ENCODE measurements at regions not wholly inside any gene's neighbourhood (a gene's known extent, or its start where the extent isn't known, plus 50 kb on each side); places are given as distances from the start of the nearest gene placed in this dataset.

DNA sequence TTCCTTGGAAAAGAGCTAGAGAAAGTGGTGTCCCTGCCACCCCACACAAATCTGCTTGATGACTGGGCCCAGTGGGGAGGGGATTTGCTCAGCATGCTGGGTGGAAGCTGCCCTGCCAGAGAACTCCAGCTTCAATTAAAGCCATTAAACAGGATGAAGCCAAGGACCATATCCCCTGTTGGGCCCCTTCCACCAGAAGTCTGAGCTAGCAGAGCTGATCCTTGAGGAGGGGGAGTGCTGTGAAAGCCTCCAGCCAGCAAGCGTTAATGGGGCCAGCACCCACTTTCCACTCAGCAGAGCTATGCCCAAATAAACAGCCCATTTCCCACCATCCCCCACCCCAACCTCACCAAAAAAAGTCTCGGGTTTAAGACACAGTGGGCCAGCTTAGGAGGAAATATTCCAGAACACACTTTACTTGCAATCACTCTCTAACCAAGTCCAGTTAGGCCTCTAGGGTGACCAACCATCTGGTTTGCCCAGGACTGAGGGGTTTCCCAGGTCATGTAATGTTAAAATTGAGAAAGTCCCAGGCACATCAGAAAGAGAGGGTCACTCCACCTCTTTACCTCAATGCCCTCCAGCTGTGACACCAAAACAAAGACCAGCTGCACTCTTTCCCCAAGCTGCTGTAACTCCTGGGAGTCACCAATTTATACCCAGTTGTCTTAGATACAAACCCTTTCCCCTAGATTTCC is 132.3 kb downstream of the FOXI3 start:
- no peak overlapping the region for H3K27ac Mint-ChIP-seq (ENCODE audit: low read depth, unreplicated experiment)
- ChIA-PET POLR2A (no interaction called here), CTCF (interaction anchor here (1.0 to 1.3 kb wide), 2 partner anchors 31 to 79 kb away, joined by 3 to 5 read pairs; no protein-coding TSS in a partner anchor)
- intact Hi-C loops (cut with micrococcal nuclease), result no loop called here
- BruUV-seq (replicated peaks), result no TSS peak
- no peaks in the 10 kb centered on the region for H3K27me3 Mint-ChIP-seq (ENCODE audit: insufficient read depth, unreplicated experiment)
- no peaks in the 10 kb centered on the region for H3K36me3 Mint-ChIP-seq (ENCODE audit: insufficient read depth, unreplicated experiment)
- no peaks in the 10 kb centered on the region for H3K9me3 Mint-ChIP-seq (ENCODE audit: unreplicated experiment)
- DNase-seq (ENCODE audit: unreplicated experiment), result no peak
- no peak for TF ChIP-seq CTCF (IDR thresholded peaks at IDR 0.05; ENCODE audit: unreplicated experiment)
- no peak overlapping the region for H3K4me3 Mint-ChIP-seq (ENCODE audit: unreplicated experiment)
- H3K4me1 Mint-ChIP-seq (ENCODE audit: insufficient read depth, unreplicated experiment), result no peaks in the 10 kb centered on the region

- intact Hi-C loops (cut with micrococcal nuclease), result no loop called here
- CTCF ChIA-PET, result interaction anchor here (1.0 kb wide), 1 partner anchor 258 kb away, joined by 4 read pairs; no protein-coding TSS in a partner anchor
- Mint-ChIP-seq H3K4me3 (ENCODE audit: unreplicated experiment) (no peak overlapping the region), H3K27me3 (ENCODE audit: insufficient read depth, unreplicated experiment) (no peaks in the 10 kb centered on the region), H3K36me3 (ENCODE audit: insufficient read depth, unreplicated experiment) (no peaks in the 10 kb centered on the region), H3K4me1 (ENCODE audit: insufficient read depth, unreplicated experiment) (no peaks in the 10 kb centered on the region), H3K9me3 (ENCODE audit: unreplicated experiment) (no peaks in the 10 kb centered on the region), H3K27ac (ENCODE audit: low read depth, unreplicated experiment) (no peak overlapping the region)
- no peak for DNase-seq (ENCODE audit: unreplicated experiment)
- POLR2A ChIA-PET, result no interaction called here
- TF ChIP-seq CTCF (IDR thresholded peaks at IDR 0.05; ENCODE audit: unreplicated experiment), result no peak
- BruUV-seq (replicated peaks), result no TSS peak
These were observed 133.6 kb downstream of the FOXI3 start for GRCh38 chr2:88318956-88319330.

- CTCF ChIA-PET, result no interaction called here
- H3K27ac Mint-ChIP-seq (ENCODE audit: low read depth, unreplicated experiment), result no peak overlapping the region
- DNase-seq (ENCODE audit: unreplicated experiment), result no peak
- TF ChIP-seq CTCF (IDR thresholded peaks at IDR 0.05; ENCODE audit: unreplicated experiment), result no peak
- no peaks in the 10 kb centered on the region for H3K9me3 Mint-ChIP-seq (ENCODE audit: unreplicated experiment)
- no TSS peak for BruUV-seq (replicated peaks)
- H3K4me1 Mint-ChIP-seq (ENCODE audit: insufficient read depth, unreplicated experiment), result no peaks in the 10 kb centered on the region
- H3K27me3 Mint-ChIP-seq (ENCODE audit: insufficient read depth, unreplicated experiment), result no peaks in the 10 kb centered on the region
- no peak overlapping the region for H3K4me3 Mint-ChIP-seq (ENCODE audit: unreplicated experiment)
- intact Hi-C loops (cut with micrococcal nuclease), result no loop called here
- H3K36me3 Mint-ChIP-seq (ENCODE audit: insufficient read depth, unreplicated experiment), result no peaks in the 10 kb centered on the region
- POLR2A ChIA-PET, result no interaction called here
These were observed 134.2 kb downstream of the FOXI3 start for GRCh38 chr2:88318071-88318955.

DNA sequence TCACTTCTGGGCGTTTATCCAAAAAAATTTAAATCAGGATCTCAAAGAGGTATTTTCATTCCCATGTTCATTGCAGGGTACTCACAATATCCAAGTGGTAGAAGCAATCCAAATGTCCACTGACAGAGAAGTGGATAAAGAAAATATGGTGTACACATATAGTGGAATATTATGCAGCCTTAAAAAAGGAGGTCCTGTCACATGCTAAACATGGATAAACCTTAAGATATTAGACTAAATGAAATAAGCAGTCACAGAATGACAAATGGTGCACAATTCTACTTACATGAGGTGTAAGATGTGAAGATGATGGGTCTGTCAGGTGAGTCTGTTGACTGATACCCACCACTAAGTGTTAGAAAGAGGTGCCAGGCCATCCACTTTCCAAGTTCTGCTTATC is 140.6 kb downstream of the THNSL2 start:
- Mint-ChIP-seq H3K4me3 (ENCODE audit: unreplicated experiment) (no peak overlapping the region), H3K9me3 (ENCODE audit: unreplicated experiment) (peaks cover 17% of the 10 kb centered on the region), H3K4me1 (ENCODE audit: insufficient read depth, unreplicated experiment) (no peaks in the 10 kb centered on the region), H3K27ac (ENCODE audit: low read depth, unreplicated experiment) (no peak overlapping the region), H3K36me3 (ENCODE audit: insufficient read depth, unreplicated experiment) (no peaks in the 10 kb centered on the region), H3K27me3 (ENCODE audit: insufficient read depth, unreplicated experiment) (no peaks in the 10 kb centered on the region)
- CTCF ChIA-PET, result interaction anchor here (0.6 kb wide), 1 partner anchor 123 kb away, joined by 3 read pairs; no protein-coding TSS in a partner anchor
- POLR2A ChIA-PET, result no interaction called here
- intact Hi-C loops (cut with micrococcal nuclease), result no loop called here
- TF ChIP-seq CTCF (IDR thresholded peaks at IDR 0.05; ENCODE audit: unreplicated experiment), result no peak
- DNase-seq (ENCODE audit: unreplicated experiment), result no peak
- no TSS peak for BruUV-seq (replicated peaks)

Measured in MCF 10A (cell line).